ENCODE measurements at regions not wholly inside any gene's neighbourhood (a gene's known extent, or its start where the extent isn't known, plus 50 kb on each side); places are given as distances from the start of the nearest gene placed in this dataset.

- no peak for TF ChIP-seq CTCF (IDR thresholded peaks at IDR 0.05; ENCODE audit: insufficient read depth, low read length, poor library complexity, severe bottlenecking)
- Histone ChIP-seq H3K27me3 (replicated peaks; ENCODE audit: control insufficient read depth, insufficient read depth, low read length) (no peaks in the 10 kb centered on the region), H3K4me3 (replicated peaks; ENCODE audit: low read depth, low read length) (no peak overlapping the region), H3K36me3 (ENCODE audit: control insufficient read depth, insufficient read depth, low read length) (no peaks in the 10 kb centered on the region)
- DNase-seq (ENCODE audit: extremely low read depth, insufficient read length), result no peak
Measured at GRCh38 chr10:130780763-130781162, 530.8 kb downstream of the TCERG1L start.

DNA sequence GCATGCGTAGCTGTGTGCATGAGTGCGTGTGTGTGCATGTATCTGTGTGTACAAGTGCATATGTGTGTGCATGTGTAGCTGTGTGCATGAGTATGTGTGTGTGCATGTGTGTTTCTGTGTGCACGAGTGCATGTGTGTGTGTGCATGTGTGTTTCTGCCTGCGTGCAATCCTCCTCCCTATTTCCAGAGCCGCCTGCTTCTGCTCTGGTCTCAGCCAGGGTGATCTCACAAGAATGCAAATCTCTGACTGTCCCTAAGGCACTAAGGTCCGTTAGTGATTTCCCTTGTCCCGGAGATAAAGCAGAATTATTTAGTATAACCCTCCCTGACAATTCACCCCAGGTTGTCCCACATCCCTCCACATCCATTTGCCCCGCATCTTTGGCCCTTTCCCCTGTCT lies 530.3 kb downstream of the TCERG1L start:
- Histone ChIP-seq H3K27me3 (replicated peaks; ENCODE audit: control insufficient read depth, insufficient read depth, low read length) (no peaks in the 10 kb centered on the region), H3K4me3 (replicated peaks; ENCODE audit: low read depth, low read length) (no peak overlapping the region), H3K36me3 (ENCODE audit: control insufficient read depth, insufficient read depth, low read length) (no peaks in the 10 kb centered on the region)
- TF ChIP-seq CTCF (IDR thresholded peaks at IDR 0.05; ENCODE audit: insufficient read depth, low read length, poor library complexity, severe bottlenecking), result no peak
- no peak for DNase-seq (ENCODE audit: extremely low read depth, insufficient read length)

DNA sequence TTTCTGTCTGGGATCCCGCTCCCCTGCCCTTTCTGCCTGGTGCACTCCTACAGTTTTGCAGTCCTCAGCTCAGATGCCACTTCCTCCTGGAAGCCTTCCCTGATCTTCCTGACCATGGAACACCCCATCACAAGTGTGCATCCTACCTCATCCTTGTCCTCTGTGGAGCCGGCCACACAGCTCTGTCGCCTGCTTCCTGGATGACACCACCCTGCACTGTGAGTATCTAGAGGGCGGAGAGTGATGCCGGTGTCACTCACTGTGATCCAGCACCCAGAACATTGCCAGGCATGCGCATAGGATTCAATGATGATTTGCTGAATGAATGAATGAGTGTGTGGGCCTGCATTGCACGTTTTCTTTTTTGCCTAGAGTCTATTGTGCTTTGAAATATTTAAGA lies 529.9 kb downstream of the TCERG1L start:
- no peak for TF ChIP-seq CTCF (IDR thresholded peaks at IDR 0.05; ENCODE audit: insufficient read depth, low read length, poor library complexity, severe bottlenecking)
- no peaks in the 10 kb centered on the region for H3K27me3 ChIP-seq (replicated peaks; ENCODE audit: control insufficient read depth, insufficient read depth, low read length)
- H3K36me3 ChIP-seq (ENCODE audit: control insufficient read depth, insufficient read depth, low read length), result no peaks in the 10 kb centered on the region
- no peak for DNase-seq (ENCODE audit: extremely low read depth, insufficient read length)
- H3K4me3 ChIP-seq (replicated peaks; ENCODE audit: low read depth, low read length), result no peak overlapping the region

DNA sequence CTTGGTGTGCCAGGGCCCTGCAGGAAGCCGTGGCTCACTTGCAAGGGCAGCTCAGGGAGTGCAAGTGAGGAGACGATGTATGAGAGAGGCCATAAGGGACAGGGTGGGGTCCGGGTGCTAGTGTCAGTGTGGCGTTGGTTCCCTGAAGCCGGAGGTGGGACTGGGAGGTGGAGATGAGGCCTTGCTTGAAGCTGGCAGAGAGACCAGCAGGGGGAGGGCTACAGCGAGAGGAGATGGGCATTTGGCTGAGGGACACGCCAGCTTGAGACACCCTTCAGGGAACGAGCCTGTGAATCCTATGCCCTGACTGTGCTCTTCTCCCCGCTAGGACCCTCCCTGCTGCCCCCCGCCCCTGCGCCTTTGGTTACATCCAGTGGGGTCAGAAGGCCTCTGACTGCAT lies 529.1 kb downstream of the TCERG1L start:
- DNase-seq (ENCODE audit: extremely low read depth, insufficient read length), result no peak
- no peak for TF ChIP-seq CTCF (IDR thresholded peaks at IDR 0.05; ENCODE audit: insufficient read depth, low read length, poor library complexity, severe bottlenecking)
- no peak overlapping the region for H3K4me3 ChIP-seq (replicated peaks; ENCODE audit: low read depth, low read length)
- H3K36me3 ChIP-seq (ENCODE audit: control insufficient read depth, insufficient read depth, low read length), result no peaks in the 10 kb centered on the region
- H3K27me3 ChIP-seq (replicated peaks; ENCODE audit: control insufficient read depth, insufficient read depth, low read length), result no peaks in the 10 kb centered on the region

GRCh38 chr10:130784326-130784725 lies 527.2 kb downstream of the TCERG1L start:
- H3K4me3 ChIP-seq (replicated peaks; ENCODE audit: low read depth, low read length), result no peak overlapping the region
- no peaks in the 10 kb centered on the region for H3K27me3 ChIP-seq (replicated peaks; ENCODE audit: control insufficient read depth, insufficient read depth, low read length)
- H3K36me3 ChIP-seq (ENCODE audit: control insufficient read depth, insufficient read depth, low read length), result no peaks in the 10 kb centered on the region
- DNase-seq (ENCODE audit: extremely low read depth, insufficient read length), result no peak
- no peak for TF ChIP-seq CTCF (IDR thresholded peaks at IDR 0.05; ENCODE audit: insufficient read depth, low read length, poor library complexity, severe bottlenecking)

DNA sequence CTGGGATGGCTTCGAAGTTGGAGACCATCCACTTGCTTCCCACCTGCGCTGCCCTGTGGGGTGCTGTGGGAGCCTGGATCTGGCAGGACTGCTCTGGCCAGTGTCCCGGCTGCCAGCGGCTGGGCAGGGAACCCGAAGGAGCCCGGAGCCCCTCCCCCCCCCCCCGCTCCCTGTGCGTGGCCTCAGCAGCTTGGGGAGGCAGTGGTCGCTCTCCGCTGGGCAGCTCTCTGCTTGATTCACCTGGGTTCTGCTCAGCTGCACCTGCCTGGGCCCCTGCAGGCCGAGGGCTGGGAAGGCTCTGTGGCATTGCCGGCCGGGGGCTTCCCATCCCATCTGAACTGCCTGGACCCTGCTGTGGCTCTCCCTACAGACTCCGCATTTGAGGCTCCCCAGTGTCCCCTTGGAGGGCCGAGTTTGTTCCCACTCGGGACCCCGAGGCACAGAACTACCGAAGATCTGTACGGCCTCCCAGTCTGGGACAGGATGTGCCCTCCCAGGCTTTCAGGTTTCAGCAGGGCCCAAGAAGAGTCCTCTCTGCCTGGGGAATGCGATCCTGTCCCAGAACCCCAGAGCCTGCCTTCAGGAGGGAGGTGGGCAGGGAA lies 525.1 kb downstream of the TCERG1L start:
- TF ChIP-seq CTCF (IDR thresholded peaks at IDR 0.05; ENCODE audit: insufficient read depth, low read length, poor library complexity, severe bottlenecking), result no peak
- Histone ChIP-seq H3K27me3 (replicated peaks; ENCODE audit: control insufficient read depth, insufficient read depth, low read length) (no peaks in the 10 kb centered on the region), H3K4me3 (replicated peaks; ENCODE audit: low read depth, low read length) (no peak overlapping the region), H3K36me3 (ENCODE audit: control insufficient read depth, insufficient read depth, low read length) (no peaks in the 10 kb centered on the region)
- DNase-seq (ENCODE audit: extremely low read depth, insufficient read length), result no peak
